ENCODE measurements at regions not wholly inside any gene's neighbourhood (a gene's known extent, or its start where the extent isn't known, plus 50 kb on each side); places are given as distances from the start of the nearest gene placed in this dataset.

DNA sequence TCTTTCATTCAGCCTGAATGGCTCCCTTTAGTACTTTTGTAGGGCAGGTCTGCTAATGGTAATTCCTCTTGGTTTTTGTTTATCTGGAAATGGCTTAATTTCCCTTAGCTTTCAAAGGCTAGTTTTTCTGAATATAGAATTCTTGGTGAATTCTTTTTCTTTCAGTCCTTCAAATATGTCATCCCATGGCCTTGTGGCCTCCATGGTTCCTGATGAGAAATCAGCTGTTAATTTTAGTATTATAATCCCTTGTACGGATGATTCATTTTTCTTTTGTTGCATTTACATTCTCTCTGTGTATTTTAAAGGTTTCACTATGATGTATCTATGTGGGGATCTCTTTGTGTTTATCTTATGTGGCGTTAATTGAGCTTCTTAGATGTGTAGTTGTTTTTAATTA is 179.6 kb upstream of the ARG1 start:
- ChIA-PET POLR2A (no interaction called here), CTCF (no interaction called here)
- Mint-ChIP-seq H3K4me1 (no peaks in the 10 kb centered on the region), H3K27ac (no peak overlapping the region), H3K36me3 (ENCODE audit: low read depth) (no peaks in the 10 kb centered on the region), H3K4me3 (no peak overlapping the region), H3K9me3 (no peaks in the 10 kb centered on the region), H3K27me3 (no peaks in the 10 kb centered on the region)
- DNase-seq, result no peak

DNA sequence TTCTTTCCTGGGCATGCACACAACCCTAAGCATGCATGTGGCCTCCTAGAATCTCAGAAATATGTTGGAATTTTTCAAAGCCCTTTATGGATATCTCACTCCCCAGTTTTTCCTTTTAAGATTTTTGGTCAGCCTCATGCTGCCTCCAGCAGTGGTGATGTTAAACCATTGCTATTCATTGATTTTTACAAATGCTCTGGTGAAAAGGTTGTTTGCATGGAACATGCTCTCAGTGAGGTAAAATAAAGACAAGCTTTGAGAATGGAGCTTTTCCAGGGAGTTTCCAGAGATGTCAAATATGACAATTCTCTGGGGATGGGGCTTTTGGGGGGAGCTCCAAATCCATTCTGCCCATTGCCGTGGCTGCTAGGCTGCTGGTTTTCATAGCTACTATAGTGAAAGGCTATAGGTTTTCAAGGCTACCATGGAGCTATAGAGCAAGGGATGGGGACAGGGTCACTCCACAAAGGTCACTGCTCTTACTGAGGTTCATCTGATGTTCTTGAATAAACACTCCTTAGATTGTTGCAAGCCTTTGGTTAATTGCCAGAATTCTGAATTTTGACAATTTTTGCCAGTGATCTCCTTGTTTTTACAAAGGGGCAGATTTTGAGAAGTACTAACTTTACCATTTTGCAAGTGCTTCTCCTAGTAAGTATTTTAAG is 178.1 kb upstream of the ARG1 start:
- CTCF ChIA-PET, result interaction anchor here (0.5 kb wide), 1 partner anchor 231 kb away, joined by 3 read pairs; no protein-coding TSS in a partner anchor
- Mint-ChIP-seq H3K4me3 (no peak overlapping the region), H3K9me3 (no peaks in the 10 kb centered on the region), H3K27me3 (no peaks in the 10 kb centered on the region), H3K36me3 (ENCODE audit: low read depth) (no peaks in the 10 kb centered on the region), H3K4me1 (no peaks in the 10 kb centered on the region), H3K27ac (no peak overlapping the region)
- POLR2A ChIA-PET, result no interaction called here
- DNase-seq, result no peak

GRCh38 chr6:131398176-131398575 is 174.8 kb upstream of the ARG1 start:
- H3K36me3 Mint-ChIP-seq (ENCODE audit: low read depth), result no peaks in the 10 kb centered on the region
- H3K4me3 Mint-ChIP-seq, result no peak overlapping the region
- no peak for DNase-seq
- peaks cover 6% of the 10 kb centered on the region for H3K4me1 Mint-ChIP-seq
- peaks cover 6% of the 10 kb centered on the region for H3K9me3 Mint-ChIP-seq
- ChIA-PET CTCF (no interaction called here), POLR2A (no interaction called here)
- H3K27ac Mint-ChIP-seq, result no peak overlapping the region
- no peaks in the 10 kb centered on the region for H3K27me3 Mint-ChIP-seq

DNA sequence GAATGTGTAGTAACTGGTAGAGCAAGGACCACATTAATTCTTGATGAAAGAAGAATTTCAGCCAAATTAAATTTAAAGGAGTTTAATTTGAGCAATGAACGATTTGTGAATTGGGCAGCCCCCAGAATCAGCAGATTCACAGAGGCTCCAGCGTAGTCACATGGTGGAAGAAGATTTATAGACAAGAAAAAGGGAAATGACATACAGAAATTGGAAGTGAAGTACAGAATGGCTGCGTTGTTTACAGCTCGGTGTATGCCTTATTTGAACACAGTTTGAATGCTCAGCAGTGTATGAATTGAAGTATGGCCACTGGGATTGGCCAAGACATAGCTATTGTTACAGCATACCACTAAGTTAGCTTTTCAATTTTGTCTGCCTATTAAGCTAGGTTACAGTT is 173.6 kb upstream of the ARG1 start:
- DNase-seq, result no peak
- CTCF ChIA-PET, result no interaction called here
- Mint-ChIP-seq H3K36me3 (ENCODE audit: low read depth) (no peaks in the 10 kb centered on the region), H3K9me3 (peaks cover 6% of the 10 kb centered on the region), H3K27ac (no peak overlapping the region), H3K4me3 (no peak overlapping the region), H3K27me3 (no peaks in the 10 kb centered on the region), H3K4me1 (peaks cover 6% of the 10 kb centered on the region)
- POLR2A ChIA-PET, result no interaction called here

DNA sequence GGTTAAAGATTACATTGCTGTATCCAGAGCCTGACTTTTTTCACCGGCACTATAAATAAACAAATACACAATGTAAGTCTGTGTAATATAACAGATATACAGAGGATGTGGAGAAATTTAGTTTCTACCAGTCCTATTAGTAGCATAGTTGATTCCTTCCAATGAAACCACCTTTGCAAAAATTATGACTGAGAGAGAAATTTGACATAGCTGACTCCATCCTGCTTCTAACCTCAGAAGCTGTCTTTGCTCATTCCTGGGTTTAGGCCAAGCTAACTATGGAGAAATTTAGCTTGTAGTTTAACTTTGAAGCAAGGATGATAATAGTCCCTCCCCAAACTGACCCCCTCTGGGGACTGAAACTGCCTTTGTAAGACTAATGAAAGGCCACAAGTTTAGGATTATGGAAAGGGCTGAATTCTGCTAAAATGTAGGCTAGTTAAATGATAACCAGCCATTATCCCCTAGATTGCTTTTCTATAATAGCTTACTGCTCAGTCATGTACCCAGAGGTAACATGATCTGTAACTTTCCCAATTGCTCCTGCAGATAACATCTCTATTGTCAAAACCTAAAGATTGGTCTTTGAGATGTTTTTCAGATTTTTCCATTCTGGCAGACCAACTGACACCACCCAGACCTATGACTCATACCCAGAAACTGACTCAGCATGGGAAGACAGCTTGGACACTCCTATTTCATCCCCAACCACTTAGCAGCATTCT is 172.8 kb upstream of the ARG1 start:
- H3K27ac Mint-ChIP-seq, result no peak overlapping the region
- ChIA-PET POLR2A (no interaction called here), CTCF (interaction anchor here (1.3 kb wide), 1 partner anchor 29 kb away, joined by 3 read pairs; no protein-coding TSS in a partner anchor)
- no peak for DNase-seq
- H3K4me1 Mint-ChIP-seq, result peaks cover 6% of the 10 kb centered on the region
- no peaks in the 10 kb centered on the region for H3K36me3 Mint-ChIP-seq (ENCODE audit: low read depth)
- H3K4me3 Mint-ChIP-seq, result no peak overlapping the region
- H3K9me3 Mint-ChIP-seq, result peaks cover 6% of the 10 kb centered on the region
- H3K27me3 Mint-ChIP-seq, result no peaks in the 10 kb centered on the region

- POLR2A ChIA-PET, result no interaction called here
- Mint-ChIP-seq H3K4me1 (peaks cover 6% of the 10 kb centered on the region), H3K4me3 (no peak overlapping the region), H3K27ac (no peak overlapping the region), H3K27me3 (no peaks in the 10 kb centered on the region), H3K9me3 (peaks cover 6% of the 10 kb centered on the region), H3K36me3 (ENCODE audit: low read depth) (no peaks in the 10 kb centered on the region)
- CTCF ChIA-PET, result interaction anchor here (1.3 kb wide), 1 partner anchor 30 kb away, joined by 3 read pairs; no protein-coding TSS in a partner anchor
- DNase-seq, result no peak
These were observed 172.1 kb upstream of the ARG1 start for GRCh38 chr6:131400779-131401496.

DNA sequence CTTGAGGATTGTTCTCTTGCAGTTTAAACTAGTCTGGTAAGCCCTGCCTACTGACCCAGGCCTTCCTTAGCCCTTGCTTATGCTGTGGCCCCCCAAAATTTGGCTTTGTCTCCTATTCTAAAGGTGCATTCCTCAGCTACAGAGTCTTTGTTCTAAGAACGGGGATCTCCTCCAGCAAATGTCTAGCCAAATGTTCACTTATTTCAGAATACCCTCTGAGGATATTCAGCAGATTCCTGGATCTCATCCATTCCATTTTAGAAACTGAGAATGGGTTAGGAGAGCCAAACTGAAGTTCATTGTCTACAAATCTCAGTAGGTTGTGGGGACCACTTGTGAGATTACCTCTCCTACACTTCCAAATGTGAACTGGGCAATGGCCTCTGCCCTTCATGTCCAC is 164.2 kb upstream of the ARG1 start:
- Mint-ChIP-seq H3K9me3 (peaks cover 9% of the 10 kb centered on the region), H3K4me1 (no peaks in the 10 kb centered on the region), H3K4me3 (no peak overlapping the region), H3K27ac (no peak overlapping the region), H3K27me3 (no peaks in the 10 kb centered on the region), H3K36me3 (ENCODE audit: low read depth) (peaks cover 8% of the 10 kb centered on the region)
- ChIA-PET CTCF (no interaction called here), POLR2A (no interaction called here)
- no peak for DNase-seq

DNA sequence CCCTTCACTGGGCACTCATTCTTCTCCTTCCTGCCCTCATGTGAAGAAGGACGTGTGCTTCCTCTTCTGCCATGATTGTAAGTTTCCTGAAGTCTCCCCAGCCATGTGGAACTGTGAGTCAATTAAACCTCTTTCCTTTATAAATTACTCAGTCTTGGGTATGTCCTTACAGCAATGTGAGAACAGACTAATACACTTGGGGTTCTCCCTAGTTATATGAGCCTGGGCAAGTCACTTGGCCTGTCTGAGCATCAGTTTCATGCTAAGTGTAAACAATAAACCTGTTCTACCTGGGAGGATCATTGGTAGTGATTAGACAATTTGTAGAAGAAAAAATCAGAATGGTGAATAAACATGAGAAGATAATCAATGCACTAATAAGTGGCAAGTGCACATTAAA is 162.2 kb upstream of the ARG1 start:
- CTCF ChIA-PET, result no interaction called here
- Mint-ChIP-seq H3K27me3 (no peaks in the 10 kb centered on the region), H3K36me3 (ENCODE audit: low read depth) (peaks cover 8% of the 10 kb centered on the region), H3K9me3 (peaks cover 9% of the 10 kb centered on the region), H3K4me3 (no peak overlapping the region), H3K4me1 (no peaks in the 10 kb centered on the region), H3K27ac (no peak overlapping the region)
- no peak for DNase-seq
- POLR2A ChIA-PET, result no interaction called here

GRCh38 chr6:131412960-131413830 is 159.8 kb upstream of the ARG1 start:
- no peak for DNase-seq
- POLR2A ChIA-PET, result no interaction called here
- no peak overlapping the region for H3K4me3 Mint-ChIP-seq
- H3K9me3 Mint-ChIP-seq, result peaks cover 9% of the 10 kb centered on the region
- no peak overlapping the region for H3K27ac Mint-ChIP-seq
- CTCF ChIA-PET, result no interaction called here
- H3K36me3 Mint-ChIP-seq (ENCODE audit: low read depth), result peaks cover 8% of the 10 kb centered on the region
- H3K4me1 Mint-ChIP-seq, result no peaks in the 10 kb centered on the region
- no peaks in the 10 kb centered on the region for H3K27me3 Mint-ChIP-seq

GRCh38 chr6:131413831-131414191 is 159.2 kb upstream of the ARG1 start:
- Mint-ChIP-seq H3K36me3 (ENCODE audit: low read depth) (peaks cover 8% of the 10 kb centered on the region), H3K4me3 (no peak overlapping the region), H3K9me3 (peaks cover 9% of the 10 kb centered on the region), H3K27me3 (no peaks in the 10 kb centered on the region), H3K27ac (no peak overlapping the region), H3K4me1 (no peaks in the 10 kb centered on the region)
- CTCF ChIA-PET, result no interaction called here
- POLR2A ChIA-PET, result no interaction called here
- DNase-seq, result no peak

- ChIA-PET CTCF (no interaction called here), POLR2A (no interaction called here)
- H3K36me3 Mint-ChIP-seq (ENCODE audit: low read depth), result peaks cover 8% of the 10 kb centered on the region
- no peaks in the 10 kb centered on the region for H3K27me3 Mint-ChIP-seq
- H3K9me3 Mint-ChIP-seq, result peaks cover 9% of the 10 kb centered on the region
- H3K4me3 Mint-ChIP-seq, result no peak overlapping the region
- no peaks in the 10 kb centered on the region for H3K4me1 Mint-ChIP-seq
- H3K27ac Mint-ChIP-seq, result no peak overlapping the region
- DNase-seq, result no peak
These were observed 158.1 kb upstream of the ARG1 start for GRCh38 chr6:131414956-131415355.

- no peaks in the 10 kb centered on the region for H3K4me1 Mint-ChIP-seq
- no peaks in the 10 kb centered on the region for H3K9me3 Mint-ChIP-seq
- CTCF ChIA-PET, result no interaction called here
- DNase-seq, result no peak
- POLR2A ChIA-PET, result no interaction called here
- no peak overlapping the region for H3K4me3 Mint-ChIP-seq
- H3K36me3 Mint-ChIP-seq (ENCODE audit: low read depth), result no peaks in the 10 kb centered on the region
- no peak overlapping the region for H3K27ac Mint-ChIP-seq
- no peaks in the 10 kb centered on the region for H3K27me3 Mint-ChIP-seq
These were observed 154.6 kb upstream of the ARG1 start for GRCh38 chr6:131418441-131418840.

DNA sequence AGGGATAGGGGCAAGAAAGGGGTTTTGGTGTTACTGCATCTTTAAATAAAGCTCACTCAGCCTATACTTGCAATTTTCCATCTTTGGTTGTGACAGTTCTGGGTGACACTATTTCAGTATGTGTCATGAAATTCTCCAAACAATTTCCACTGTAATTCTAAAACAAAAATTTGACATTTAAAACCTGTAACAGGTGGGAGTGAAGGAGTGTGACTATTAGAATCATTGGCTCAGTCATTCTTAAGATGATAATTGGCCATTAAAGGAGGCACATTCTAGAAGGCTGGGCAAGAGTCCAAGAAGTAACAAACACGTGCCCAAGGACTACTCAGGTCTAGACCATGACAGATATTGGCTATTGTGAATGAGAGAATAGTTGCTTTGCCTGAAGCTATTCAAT is 153.3 kb upstream of the ARG1 start:
- no peaks in the 10 kb centered on the region for H3K9me3 Mint-ChIP-seq
- no peaks in the 10 kb centered on the region for H3K4me1 Mint-ChIP-seq
- ChIA-PET CTCF (no interaction called here), POLR2A (no interaction called here)
- no peak overlapping the region for H3K27ac Mint-ChIP-seq
- H3K36me3 Mint-ChIP-seq (ENCODE audit: low read depth), result no peaks in the 10 kb centered on the region
- no peak overlapping the region for H3K4me3 Mint-ChIP-seq
- H3K27me3 Mint-ChIP-seq, result no peaks in the 10 kb centered on the region
- DNase-seq, result no peak
